UCSD-AML1 (cell line): ENCODE measurements at regions not wholly inside any gene's neighbourhood (a gene's known extent, or its start where the extent isn't known, plus 50 kb on each side); places are given as distances from the start of the nearest gene placed in this dataset.
A peak's percentile ranks its signal among the peaks of the same experiment; 100 is the strongest.
"Not testable (repeated sequence)": the region's sequence is repeated elsewhere in the genome, so short reads cannot be mapped to it uniquely, and the experiment has no call there.

Experiments
- DNase-seq: peaks from one replicate; lab custom pipeline; 2025; ENCODE audit not compliant: unreplicated experiment; lab: John Stamatoyannopoulos, UW

- no peak for DNase-seq
These were observed 89.1 kb upstream of the IGFBP7 start for GRCh38 chr4:57199267-57199666.

- no peak for DNase-seq
These were observed 85.4 kb upstream of the IGFBP7 start for GRCh38 chr4:57195622-57196021.

DNA sequence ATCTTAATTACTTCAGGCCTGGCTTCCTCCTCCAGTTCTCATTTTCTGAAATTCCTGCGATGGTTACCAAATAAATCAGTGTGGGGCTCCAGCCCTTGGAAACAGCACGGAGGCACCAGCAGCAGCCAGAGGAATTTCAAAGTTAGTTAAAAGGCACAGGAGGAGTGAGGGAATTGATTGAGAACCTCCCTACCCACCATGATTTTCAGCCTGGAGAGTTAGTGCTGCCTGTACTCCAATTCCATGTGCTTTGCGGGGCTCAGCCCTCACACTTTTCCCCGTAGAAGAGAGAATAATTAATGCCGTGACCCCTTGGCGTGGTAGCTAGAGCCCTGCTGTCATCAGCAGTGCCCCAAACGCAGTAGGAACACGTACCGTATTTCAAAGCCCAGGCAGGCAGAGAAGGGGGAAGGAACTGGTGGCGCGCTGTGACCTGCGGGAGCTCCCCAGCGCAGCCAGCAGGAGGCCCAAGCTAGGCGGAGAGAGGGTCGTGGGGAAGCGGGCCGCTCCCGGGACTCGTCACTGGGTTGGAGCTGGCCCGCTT is 84.0 kb upstream of the IGFBP7 start:
- no peak for DNase-seq

DNA sequence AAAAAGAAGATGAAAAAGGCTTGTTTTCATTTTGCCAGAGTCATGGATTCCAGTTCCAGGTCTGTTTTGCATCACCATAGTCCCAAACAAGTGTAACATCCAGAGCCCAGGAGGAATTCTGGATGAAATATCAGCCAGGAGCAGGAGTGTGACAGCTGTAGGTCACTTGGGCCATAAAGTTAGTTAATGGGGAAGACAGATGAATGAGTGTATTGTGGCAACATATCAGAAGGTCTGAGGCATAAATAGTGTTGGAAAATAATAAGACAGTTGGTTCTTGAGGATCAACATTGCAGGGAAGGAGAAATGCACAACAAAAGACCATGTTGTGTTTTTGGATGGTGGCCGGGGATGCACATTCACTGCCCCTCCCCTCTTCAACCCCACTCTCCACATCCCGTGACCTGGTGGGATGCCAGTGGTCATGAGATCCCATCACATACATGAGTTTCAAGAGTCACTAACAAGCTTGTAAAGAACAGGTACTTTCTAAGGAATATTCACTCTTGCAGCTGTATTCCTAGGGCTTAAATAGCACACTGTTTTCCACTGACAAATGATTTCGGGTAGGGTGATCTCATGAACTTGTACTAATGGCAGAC is 83.1 kb upstream of the IGFBP7 start:
- DNase-seq = no peak

DNA sequence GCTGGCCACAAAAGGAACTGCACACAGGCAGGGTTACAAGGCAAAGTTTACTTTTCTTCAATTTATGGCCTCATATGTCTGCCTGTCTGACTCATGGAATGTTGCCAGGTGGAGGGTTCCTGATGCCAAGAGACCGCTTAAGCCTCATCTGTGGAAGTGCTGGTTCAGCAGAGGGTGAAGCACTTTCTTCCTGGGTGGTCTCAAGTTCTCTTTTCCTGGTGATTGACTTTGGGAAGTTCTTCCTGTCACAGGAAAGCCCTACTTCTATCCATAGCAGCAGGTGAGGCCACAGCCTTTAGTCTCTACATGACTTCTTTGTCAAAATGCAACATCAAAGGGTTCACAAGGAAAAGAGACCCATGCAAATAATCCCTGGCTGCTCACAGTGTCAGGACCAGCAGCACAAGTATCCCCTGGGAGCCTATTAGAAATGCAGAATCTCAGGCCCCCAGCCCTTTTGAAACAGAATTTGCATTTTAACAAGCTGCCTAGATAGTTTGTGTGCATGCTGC is 81.4 kb upstream of the IGFBP7 start:
- no peak for DNase-seq

GRCh38 chr4:57190601-57191481 is 80.7 kb upstream of the IGFBP7 start:
- peak; percentile 17 for DNase-seq

DNA sequence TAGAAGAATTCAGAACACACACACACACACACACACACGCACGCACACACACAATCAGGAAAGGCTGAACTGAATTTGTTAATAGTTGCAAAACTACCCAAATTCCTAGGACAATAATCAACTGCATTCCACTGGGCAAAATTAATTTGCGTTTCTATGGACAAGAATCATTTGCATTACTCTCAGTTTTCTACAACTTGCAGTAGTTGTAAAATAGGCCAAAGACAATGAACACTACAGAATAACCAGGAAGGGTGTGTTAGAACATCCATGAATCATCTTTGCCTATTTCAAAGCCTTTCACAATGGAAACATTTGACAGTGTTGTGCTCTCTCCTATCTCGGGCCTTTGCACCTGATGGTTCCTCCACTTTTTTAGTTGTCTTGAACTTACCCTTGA is 77.1 kb upstream of the IGFBP7 start:
- no peak for DNase-seq

GRCh38 chr4:57184378-57185029 is 74.3 kb upstream of the IGFBP7 start:
- DNase-seq = no peak

DNA sequence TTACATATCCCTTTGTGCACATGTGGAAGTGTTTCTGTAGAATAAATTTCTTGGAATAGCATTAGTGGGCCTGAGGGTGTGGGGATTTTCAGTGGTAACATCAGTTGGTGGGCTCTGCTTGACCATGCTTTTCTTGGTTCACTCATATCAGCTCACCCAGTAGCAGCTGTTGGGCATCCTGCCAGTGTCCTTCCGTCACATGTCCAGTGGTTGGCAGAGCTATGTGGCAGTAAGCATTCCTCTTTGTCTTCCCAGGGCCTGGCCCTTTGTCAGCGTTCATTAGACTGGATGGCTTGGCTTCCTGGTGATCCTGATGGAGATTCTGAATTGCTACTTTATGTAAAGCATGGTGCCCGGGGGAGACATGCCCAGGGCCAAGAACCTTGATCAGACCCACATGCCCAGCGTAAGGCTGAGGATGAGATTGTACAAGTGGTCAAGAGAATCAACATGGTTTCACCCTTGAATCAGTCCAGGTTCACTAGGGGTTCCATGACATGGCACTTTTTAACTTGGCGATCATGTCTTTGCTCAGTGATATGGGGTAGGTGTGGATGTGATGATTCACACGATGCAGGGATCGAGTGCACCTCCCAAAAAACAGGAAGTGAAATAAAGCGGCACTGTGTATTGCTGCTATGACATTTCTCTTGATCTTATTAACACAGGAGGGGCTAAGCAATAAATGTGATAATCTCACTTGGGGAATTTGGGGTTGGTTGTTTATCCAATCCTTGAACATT is 72.1 kb upstream of the IGFBP7 start:
- DNase-seq = no peak

- DNase-seq = not testable (repeated sequence)
These were observed 63.0 kb upstream of the IGFBP7 start for GRCh38 chr4:57173136-57173535.

DNA sequence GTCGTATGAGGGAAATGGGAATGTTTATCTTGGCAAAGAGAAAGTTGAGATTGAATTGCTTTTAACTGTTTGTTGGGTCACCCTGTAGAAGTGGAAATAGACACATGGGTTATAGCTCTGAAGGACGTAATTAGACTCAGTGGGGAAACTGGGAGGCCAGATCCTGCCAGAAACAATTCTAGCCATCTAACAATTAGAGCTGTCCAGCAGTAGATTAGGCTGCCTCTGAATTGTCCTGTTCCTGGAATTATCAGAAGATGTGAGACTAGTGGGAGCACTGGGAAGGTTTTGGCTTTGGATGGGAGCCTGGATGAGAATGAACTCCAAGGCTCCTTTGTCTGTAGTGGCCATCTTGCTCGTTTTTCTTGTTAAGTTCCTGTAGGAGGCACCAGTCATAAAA is 61.9 kb upstream of the IGFBP7 start:
- no peak for DNase-seq

DNA sequence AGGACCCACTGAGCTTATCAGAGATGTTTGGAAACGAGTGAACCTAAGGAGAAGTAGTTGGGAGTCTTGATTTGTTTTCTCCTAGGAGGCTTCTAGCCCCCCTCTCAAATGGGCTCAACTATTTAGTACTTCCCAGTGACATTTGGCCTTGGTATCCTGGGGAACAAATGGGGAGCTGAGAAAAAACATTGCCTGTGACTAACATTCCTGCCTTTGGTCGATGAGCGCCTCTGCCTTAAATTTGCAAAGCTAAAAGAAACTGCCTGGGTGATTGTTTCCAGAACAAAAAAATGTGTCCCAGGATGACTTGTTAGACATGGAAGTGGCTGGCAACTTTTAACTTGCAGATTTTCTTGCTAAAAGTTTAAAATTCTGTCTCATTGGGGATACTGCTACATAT is 58.8 kb upstream of the IGFBP7 start:
- no peak for DNase-seq

DNA sequence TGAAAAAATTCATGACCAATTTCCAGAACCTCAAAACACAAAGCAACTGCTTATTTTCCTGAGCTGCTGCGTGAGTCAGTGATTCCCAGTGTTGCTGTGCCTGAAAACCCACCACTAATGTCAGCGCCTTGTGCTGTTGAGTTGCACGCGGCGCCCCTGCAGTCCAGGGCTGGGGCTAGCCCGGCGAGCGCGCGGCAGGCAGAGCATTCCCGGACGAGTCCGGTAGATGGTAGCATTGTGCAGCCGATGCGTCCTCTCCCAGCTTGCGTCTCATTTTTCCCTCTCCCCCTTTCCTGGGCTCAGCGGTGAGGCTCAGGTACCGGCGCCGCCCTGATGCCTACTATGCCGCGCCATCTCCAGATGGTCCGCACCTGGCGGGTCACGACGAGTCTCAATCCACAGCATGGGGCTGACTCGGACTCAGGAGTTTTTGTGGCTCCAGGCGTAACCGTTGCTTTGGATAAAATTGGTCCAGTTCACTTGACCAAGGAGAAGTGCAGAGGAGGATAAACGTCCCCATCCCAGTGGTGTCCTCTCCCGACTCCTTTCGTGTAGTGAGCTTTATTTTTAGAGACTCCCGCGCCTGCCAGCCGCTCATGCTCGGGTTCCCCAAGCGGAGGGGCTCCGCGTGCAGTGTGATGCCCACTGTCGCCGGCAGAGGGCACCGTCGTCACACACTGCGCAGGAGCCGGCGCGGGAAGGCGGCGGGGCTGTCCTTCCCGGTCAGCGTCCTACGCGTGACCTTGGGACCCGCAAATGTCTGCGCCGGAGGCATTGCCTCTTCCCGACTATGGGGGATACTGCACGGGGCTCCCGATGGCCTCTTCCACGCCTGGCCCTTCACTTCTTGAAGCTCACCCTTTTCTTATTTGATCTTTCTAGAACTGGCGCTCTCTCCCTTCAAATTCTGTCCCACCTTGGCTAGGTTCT is 53.6 kb upstream of the IGFBP7 start:
- DNase-seq = peak; percentile 77

GRCh38 chr4:57162499-57163019 is 52.4 kb upstream of the IGFBP7 start:
- DNase-seq = no peak
